Peyer's patch (tissue), 4 donors: ENCODE measurements at regions not wholly inside any gene's neighbourhood (a gene's known extent, or its start where the extent isn't known, plus 50 kb on each side); places are given as distances from the start of the nearest gene placed in this dataset.

ENCODE experiments used
- DNase-seq, 3 donors: peaks; one replicate each; pipeline ENCODE4 v3.0.0-alpha.2; 2017 to 2019
- H3K27ac ChIP-seq, 4 donors: fragments of 200-600 bp; sonication (generic); one replicate each; pipeline ENCODE4 v1.5.1; 2016 to 2019
- H3K27me3 ChIP-seq, 2 donors: fragments of 200-600 bp; sonication (generic); one replicate each; pipeline ENCODE4 v1.5.1; 2019
- H3K36me3 ChIP-seq, 3 donors: fragments of 200-600 bp; sonication (generic); one replicate each; pipeline ENCODE4 v1.5.1; 2016 to 2019
- H3K4me1 ChIP-seq, 4 donors: fragments of 200-600 bp; sonication (generic); one replicate each; pipeline ENCODE4 v1.5.1; 2016 to 2019
- H3K4me3 ChIP-seq, 4 donors: fragments of 200-600 bp; sonication (generic); 1 replicate in 3 of 4; 2 replicates in 1 of 4; pipeline ENCODE4 v1.5.1; 2016 to 2019; ENCODE audit warnings: mild to moderate bottlenecking in 1 of 4
- H3K9me3 ChIP-seq, 4 donors: fragments of 200-600 bp; sonication (generic); one replicate each; pipeline ENCODE4 v1.5.1; 2016 to 2019; ENCODE audit warnings: mild to moderate bottlenecking in 1 of 4
- CTCF ChIP-seq, 6 experiments: fragments of 450-650 bp in 4 of 6; fragments of 200-600 bp in 2 of 6; sonication (generic) in 1 of 6; IDR thresholded peaks; one replicate each; pipeline ENCODE4 v1.5.1; 2017 to 2019; ENCODE audit warnings: antibody characterized with exemption in 6 of 6, mild to moderate bottlenecking in 3 of 6, moderate library complexity in 1 of 6
- POLR2A ChIP-seq, 2 donors: fragments of 450-650 bp; IDR thresholded peaks; one replicate each; pipeline ENCODE4 v1.5.1; 2017; ENCODE audit warnings: antibody characterized with exemption in 2 of 2, mild to moderate bottlenecking in 2 of 2, moderate library complexity in 2 of 2

- H3K36me3 ChIP-seq: no peaks in the 10 kb centered on the region
- no peaks in the 10 kb centered on the region for H3K9me3 ChIP-seq
- no peak for DNase-seq
- H3K4me3 ChIP-seq: no peak overlapping the region
- no peaks in the 10 kb centered on the region for H3K27me3 ChIP-seq
- no peaks in the 10 kb centered on the region for H3K4me1 ChIP-seq
- TF ChIP-seq CTCF (IDR thresholded peaks at IDR 0.05): no peak
- TF ChIP-seq POLR2A (IDR thresholded peaks at IDR 0.05): no peak
- H3K27ac ChIP-seq: no peak overlapping the region
Measured at GRCh38 chr4:31125496-31125895, 405.3 kb downstream of the PCDH7 start.

GRCh38 chr4:31126881-31127398 lies 406.8 kb downstream of the PCDH7 start:
- H3K27ac ChIP-seq: no peak overlapping the region
- no peaks in the 10 kb centered on the region for H3K9me3 ChIP-seq
- no peaks in the 10 kb centered on the region for H3K27me3 ChIP-seq
- no peaks in the 10 kb centered on the region for H3K4me1 ChIP-seq
- TF ChIP-seq POLR2A (IDR thresholded peaks at IDR 0.05): no peak
- no peak for TF ChIP-seq CTCF (IDR thresholded peaks at IDR 0.05)
- no peak overlapping the region for H3K4me3 ChIP-seq
- H3K36me3 ChIP-seq: no peaks in the 10 kb centered on the region
- DNase-seq: no peak

- no peaks in the 10 kb centered on the region for H3K4me1 ChIP-seq
- H3K27ac ChIP-seq: no peak overlapping the region
- TF ChIP-seq CTCF (IDR thresholded peaks at IDR 0.05): no peak
- no peak for TF ChIP-seq POLR2A (IDR thresholded peaks at IDR 0.05)
- H3K27me3 ChIP-seq: no peaks in the 10 kb centered on the region
- no peak for DNase-seq
- H3K9me3 ChIP-seq: no peaks in the 10 kb centered on the region
- H3K4me3 ChIP-seq: no peak overlapping the region
- no peaks in the 10 kb centered on the region for H3K36me3 ChIP-seq
Measured at GRCh38 chr4:31130930-31131329, 410.8 kb downstream of the PCDH7 start.

- DNase-seq: no peak
- TF ChIP-seq CTCF (IDR thresholded peaks at IDR 0.05): no peak
- no peak for TF ChIP-seq POLR2A (IDR thresholded peaks at IDR 0.05)
- no peaks in the 10 kb centered on the region for H3K36me3 ChIP-seq
- no peak overlapping the region for H3K27ac ChIP-seq
- H3K27me3 ChIP-seq: no peaks in the 10 kb centered on the region
- H3K4me1 ChIP-seq: no peaks in the 10 kb centered on the region
- no peaks in the 10 kb centered on the region for H3K9me3 ChIP-seq
- no peak overlapping the region for H3K4me3 ChIP-seq
Measured at GRCh38 chr4:31134720-31135119, 414.6 kb downstream of the PCDH7 start.

- no peak overlapping the region for H3K4me3 ChIP-seq
- DNase-seq: no peak
- TF ChIP-seq POLR2A (IDR thresholded peaks at IDR 0.05) (no peak), CTCF (IDR thresholded peaks at IDR 0.05) (no peak)
- H3K4me1 ChIP-seq: no peaks in the 10 kb centered on the region
- H3K9me3 ChIP-seq: no peaks in the 10 kb centered on the region
- H3K27me3 ChIP-seq: no peaks in the 10 kb centered on the region
- H3K27ac ChIP-seq: no peak overlapping the region
- H3K36me3 ChIP-seq: no peaks in the 10 kb centered on the region
Measured at GRCh38 chr4:31139767-31140166, 419.6 kb downstream of the PCDH7 start.
